Neural progenitor cell (in vitro differentiated cells): ENCODE measurements at regions not wholly inside any gene's neighbourhood (a gene's known extent, or its start where the extent isn't known, plus 50 kb on each side); places are given as distances from the start of the nearest gene placed in this dataset.
"Not testable (repeated sequence)": the region's sequence is repeated elsewhere in the genome, so short reads cannot be mapped to it uniquely, and the experiment has no call there.

Source experiments
- DNase-seq: peaks from one replicate; pipeline ENCODE4 v3.0.0-alpha.2; 2016; ENCODE audit warnings: low spot score
- H2AFZ ChIP-seq: fragments of 200-600 bp; sonication (generic); replicated peaks from 2 replicates; pipeline ENCODE4 v1.6.1; 2016; ENCODE audit warnings: antibody characterized with exemption
- H3F3A ChIP-seq: fragments of 200-600 bp; sonication (generic); 2 replicates; pipeline ENCODE4 v1.6.1; 2016; ENCODE audit warnings: antibody characterized with exemption, low read depth
- H3K27ac ChIP-seq: fragments of 200-600 bp; sonication (generic); 2 replicates; pipeline ENCODE4 v1.5.1; 2016; ENCODE audit warnings: mild to moderate bottlenecking
- H3K27me3 ChIP-seq: fragments of 200-600 bp; sonication (generic); 2 replicates; pipeline ENCODE4 v1.6.1; 2016; ENCODE audit warnings: mild to moderate bottlenecking, moderate library complexity
- H3K36me3 ChIP-seq: fragments of 200-600 bp; sonication (generic); 2 replicates; pipeline ENCODE4 v1.5.1; 2016
- H3K4me1 ChIP-seq: fragments of 200-600 bp; sonication (generic); 2 replicates; pipeline ENCODE4 v1.6.1; 2016; ENCODE audit warnings: mixed run types
- H3K4me2 ChIP-seq: fragments of 200-600 bp; sonication (generic); 2 replicates; pipeline ENCODE4 v1.6.1; 2016
- H3K4me3 ChIP-seq: fragments of 200-600 bp; sonication (generic); 2 replicates; pipeline ENCODE4 v1.5.1; 2016
- H3K79me2 ChIP-seq: fragments of 200-600 bp; sonication (generic); 2 replicates; pipeline ENCODE4 v1.6.1; 2016; ENCODE audit warnings: low read depth
- H3K9ac ChIP-seq: fragments of 200-600 bp; sonication (generic); 2 replicates; pipeline ENCODE4 v1.6.1; 2016
- H3K9me3 ChIP-seq: fragments of 200-600 bp; sonication (generic); 2 replicates; pipeline ENCODE4 v1.5.1; 2016; ENCODE audit warnings: low read depth
- H4K20me1 ChIP-seq: fragments of 200-600 bp; sonication (generic); 2 replicates; pipeline ENCODE4 v1.6.1; 2016; ENCODE audit warnings: low read depth
- H3K27ac Mint-ChIP-seq: 3 replicates; pipeline ENCODE4 v1.8.0; 2021; ENCODE audit warnings: mixed read lengths
- H3K27me3 Mint-ChIP-seq: 2 replicates; pipeline ENCODE4 v1.8.0; 2022; ENCODE audit warnings: low read depth, mild to moderate bottlenecking, inconsistent platforms, moderate library complexity, mixed read lengths; ENCODE audit not compliant: insufficient read depth
- H3K36me3 Mint-ChIP-seq: 3 replicates; pipeline ENCODE4 v1.8.0; 2021; ENCODE audit warnings: mixed read lengths
- H3K4me1 Mint-ChIP-seq: 3 replicates; pipeline ENCODE4 v1.8.0; 2021; ENCODE audit warnings: mixed read lengths
- H3K4me3 Mint-ChIP-seq: 3 replicates; pipeline ENCODE4 v1.8.0; 2021; ENCODE audit warnings: mild to moderate bottlenecking, moderate library complexity, mixed read lengths
- H3K9me3 Mint-ChIP-seq: 3 replicates; pipeline ENCODE4 v1.8.0; 2020; ENCODE audit warnings: mixed read lengths
- EZH2 ChIP-seq: fragments of 200-600 bp; sonication (generic); IDR thresholded peaks from 2 replicates; pipeline ENCODE4 v1.6.1; 2017; ENCODE audit warnings: antibody characterized with exemption, mild to moderate bottlenecking, moderate library complexity
- EZH2phosphoT487 ChIP-seq: fragments of 200-600 bp; sonication (generic); IDR thresholded peaks from 2 replicates; pipeline ENCODE4 v1.6.1; 2017; ENCODE audit warnings: antibody characterized with exemption
- TF ChIP-seq, protein P1 (sequence below): fragments of 200-600 bp; sonication (generic); IDR thresholded peaks from 2 replicates; pipeline ENCODE4 v1.5.1; 2017; ENCODE audit warnings: antibody characterized with exemption, mild to moderate bottlenecking

- H3K27me3 Mint-ChIP-seq: no peaks in the 10 kb centered on the region
- H3K4me2 ChIP-seq: no peak overlapping the region
- H3K36me3 Mint-ChIP-seq: no peaks in the 10 kb centered on the region
- no peaks in the 10 kb centered on the region for H3K4me1 Mint-ChIP-seq
- no peaks in the 10 kb centered on the region for H3F3A ChIP-seq
- H3K4me3 ChIP-seq: no peak overlapping the region
- H3K27me3 ChIP-seq: no peaks in the 10 kb centered on the region
- H3K27ac ChIP-seq: no peak overlapping the region
- TF ChIP-seq, protein P1, sequence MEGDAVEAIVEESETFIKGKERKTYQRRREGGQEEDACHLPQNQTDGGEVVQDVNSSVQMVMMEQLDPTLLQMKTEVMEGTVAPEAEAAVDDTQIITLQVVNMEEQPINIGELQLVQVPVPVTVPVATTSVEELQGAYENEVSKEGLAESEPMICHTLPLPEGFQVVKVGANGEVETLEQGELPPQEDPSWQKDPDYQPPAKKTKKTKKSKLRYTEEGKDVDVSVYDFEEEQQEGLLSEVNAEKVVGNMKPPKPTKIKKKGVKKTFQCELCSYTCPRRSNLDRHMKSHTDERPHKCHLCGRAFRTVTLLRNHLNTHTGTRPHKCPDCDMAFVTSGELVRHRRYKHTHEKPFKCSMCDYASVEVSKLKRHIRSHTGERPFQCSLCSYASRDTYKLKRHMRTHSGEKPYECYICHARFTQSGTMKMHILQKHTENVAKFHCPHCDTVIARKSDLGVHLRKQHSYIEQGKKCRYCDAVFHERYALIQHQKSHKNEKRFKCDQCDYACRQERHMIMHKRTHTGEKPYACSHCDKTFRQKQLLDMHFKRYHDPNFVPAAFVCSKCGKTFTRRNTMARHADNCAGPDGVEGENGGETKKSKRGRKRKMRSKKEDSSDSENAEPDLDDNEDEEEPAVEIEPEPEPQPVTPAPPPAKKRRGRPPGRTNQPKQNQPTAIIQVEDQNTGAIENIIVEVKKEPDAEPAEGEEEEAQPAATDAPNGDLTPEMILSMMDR: no peak
- TF ChIP-seq EZH2: no peak
- TF ChIP-seq EZH2phosphoT487: no peak
- H3K9me3 Mint-ChIP-seq: no peaks in the 10 kb centered on the region
- no peak for DNase-seq
- H4K20me1 ChIP-seq: no peaks in the 10 kb centered on the region
- no peak overlapping the region for H3K27ac Mint-ChIP-seq
- H3K79me2 ChIP-seq: no peaks in the 10 kb centered on the region
- H3K4me3 Mint-ChIP-seq: no peak overlapping the region
- no peak overlapping the region for H2AFZ ChIP-seq
- H3K36me3 ChIP-seq: no peaks in the 10 kb centered on the region
- no peak overlapping the region for H3K9ac ChIP-seq
- H3K4me1 ChIP-seq: no peaks in the 10 kb centered on the region
- H3K9me3 ChIP-seq: no peaks in the 10 kb centered on the region
These were observed 223.5 kb upstream of the TNC start for GRCh38 chr9:115341426-115341825.

DNA sequence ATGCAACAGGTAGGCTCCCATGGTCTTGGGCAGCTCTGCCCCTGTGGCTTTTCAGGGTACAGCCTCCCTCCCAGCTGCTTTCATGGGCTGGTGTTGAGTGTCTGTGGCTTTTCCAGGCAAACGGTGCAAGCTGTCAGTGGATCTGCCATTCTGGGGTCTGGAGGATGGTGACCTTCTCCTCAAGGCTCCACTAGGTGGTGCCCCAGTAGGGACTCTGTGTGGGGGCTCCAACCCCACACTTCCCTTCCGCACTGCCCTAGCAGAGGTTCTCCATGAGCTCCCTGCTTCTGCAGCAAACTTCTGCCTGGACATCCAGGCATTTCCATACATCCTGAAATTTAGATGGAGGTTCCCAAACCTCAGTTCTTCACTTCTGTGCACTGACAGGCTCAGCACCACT is 229.8 kb upstream of the TNC start:
- H3K4me3 Mint-ChIP-seq, H2AFZ ChIP-seq, H3K4me1 Mint-ChIP-seq, H3K36me3 Mint-ChIP-seq, H3K36me3 ChIP-seq, H3K4me3 ChIP-seq, H3K9me3 ChIP-seq, DNase-seq, H3K27me3 ChIP-seq, H3K4me2 ChIP-seq, H3K4me1 ChIP-seq, H3K79me2 ChIP-seq, H3K27ac ChIP-seq, H3K27me3 Mint-ChIP-seq, H4K20me1 ChIP-seq, H3F3A ChIP-seq, H3K27ac Mint-ChIP-seq, H3K9ac ChIP-seq, H3K9me3 Mint-ChIP-seq: not testable (repeated sequence)

- not testable (repeated sequence) for H4K20me1 ChIP-seq, H3K36me3 ChIP-seq, H3K4me2 ChIP-seq, H3K4me1 Mint-ChIP-seq, H3K4me3 ChIP-seq, H3F3A ChIP-seq, H3K9me3 Mint-ChIP-seq, H3K9me3 ChIP-seq, H3K4me1 ChIP-seq, H3K9ac ChIP-seq, H2AFZ ChIP-seq, H3K27ac Mint-ChIP-seq, H3K27me3 ChIP-seq, H3K79me2 ChIP-seq, DNase-seq, H3K36me3 Mint-ChIP-seq, H3K4me3 Mint-ChIP-seq, H3K27ac ChIP-seq, H3K27me3 Mint-ChIP-seq
These were observed 231.0 kb upstream of the TNC start for GRCh38 chr9:115348936-115349335.

DNA sequence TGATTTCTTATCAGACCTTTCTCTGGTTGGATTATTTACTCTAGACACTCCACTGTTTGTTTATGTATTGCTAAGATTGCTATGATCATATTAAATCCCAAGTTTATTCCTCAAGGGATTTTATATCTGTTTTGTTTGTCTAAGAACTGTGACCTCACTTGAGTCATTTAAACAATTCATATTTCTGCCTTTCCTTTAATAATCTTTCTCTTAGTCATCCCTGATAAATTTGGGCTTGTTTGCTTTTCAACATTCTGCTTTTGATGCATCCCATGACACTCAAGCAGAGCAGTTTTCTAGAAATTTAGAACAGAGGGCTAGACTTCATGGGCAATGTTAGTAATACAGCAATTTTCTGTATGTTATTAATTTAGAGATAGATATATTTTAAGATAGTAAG is 231.6 kb upstream of the TNC start:
- Histone ChIP-seq H3F3A (no peaks in the 10 kb centered on the region), H3K79me2 (no peaks in the 10 kb centered on the region), H3K27ac (no peak overlapping the region), H4K20me1 (no peaks in the 10 kb centered on the region), H3K4me3 (no peak overlapping the region), H3K4me2 (no peak overlapping the region), H3K9ac (no peak overlapping the region), H2AFZ (no peak overlapping the region), H3K4me1 (peaks cover 5% of the 10 kb centered on the region), H3K27me3 (no peaks in the 10 kb centered on the region), H3K36me3 (no peaks in the 10 kb centered on the region), H3K9me3 (no peaks in the 10 kb centered on the region)
- DNase-seq: no peak
- H3K9me3 Mint-ChIP-seq: no peaks in the 10 kb centered on the region
- H3K36me3 Mint-ChIP-seq: no peaks in the 10 kb centered on the region
- H3K27me3 Mint-ChIP-seq: peaks cover 5% of the 10 kb centered on the region
- H3K4me3 Mint-ChIP-seq: no peak overlapping the region
- no peak overlapping the region for H3K27ac Mint-ChIP-seq
- TF ChIP-seq, protein P1: no peak
- TF ChIP-seq EZH2phosphoT487 (no peak), EZH2 (no peak)
- H3K4me1 Mint-ChIP-seq: peaks cover 3% of the 10 kb centered on the region
